Right renal cortex interstitium (tissue), 3 donors: ENCODE measurements at regions not wholly inside any gene's neighbourhood (a gene's known extent, or its start where the extent isn't known, plus 50 kb on each side); places are given as distances from the start of the nearest gene placed in this dataset.

ENCODE experiments used
- DNase-seq, 3 donors: peaks; one replicate each; pipeline ENCODE4 v3.0.0-alpha.2; 2013; ENCODE audit warnings: low read depth in 3 of 3, low spot score in 2 of 3

GRCh38 chr4:28341784-28342183 lies 1481.1 kb downstream of the STIM2 start:
- DNase-seq: no peak

DNA sequence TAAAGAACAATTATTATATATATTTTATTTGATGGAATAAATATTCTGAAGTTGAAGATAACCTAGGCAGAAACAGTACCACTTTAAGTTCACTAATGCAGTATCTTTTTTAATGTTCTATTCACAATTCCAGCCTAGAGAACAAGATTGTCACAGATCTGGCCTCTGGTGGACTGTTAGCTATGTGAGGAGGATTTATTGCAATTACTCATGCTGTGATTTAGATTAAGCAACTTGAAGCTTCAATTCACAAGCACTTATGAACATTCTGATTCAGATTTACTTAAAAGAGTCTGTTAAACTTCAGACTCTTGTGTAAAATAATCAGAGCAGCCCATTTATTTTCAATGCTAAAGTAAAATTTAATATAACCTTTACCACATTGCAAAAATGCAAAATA lies 1489.8 kb downstream of the STIM2 start:
- no peak for DNase-seq

DNA sequence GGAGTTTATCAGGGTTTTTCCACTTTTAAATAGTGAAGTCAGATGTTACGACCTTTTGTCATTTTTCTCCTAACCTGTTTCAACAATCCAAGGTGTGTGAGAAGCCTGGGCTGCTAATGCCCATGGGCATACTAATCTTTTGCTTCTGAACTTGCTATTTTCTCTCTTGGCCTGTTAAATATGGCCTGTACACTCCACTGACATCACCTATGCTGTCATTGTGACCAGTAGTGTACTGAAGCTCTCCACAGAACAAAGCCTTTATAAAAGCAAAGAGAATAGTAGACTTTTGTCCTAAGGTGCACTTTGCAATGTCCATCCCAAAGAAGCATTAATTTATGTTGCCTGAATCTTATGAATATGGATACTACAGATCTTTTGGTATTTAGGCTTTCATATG lies 1490.5 kb downstream of the STIM2 start:
- no peak for DNase-seq

GRCh38 chr4:28351826-28352225 lies 1491.2 kb downstream of the STIM2 start:
- no peak for DNase-seq

- no peak for DNase-seq
Measured at GRCh38 chr4:28354880-28355656, 1494.4 kb downstream of the STIM2 start.

- DNase-seq: no peak
Measured at GRCh38 chr4:28357990-28358389, 1497.3 kb downstream of the STIM2 start.

GRCh38 chr4:28358606-28359005 lies 1498.0 kb downstream of the STIM2 start:
- no peak for DNase-seq

GRCh38 chr4:28360681-28361080 lies 1500.0 kb downstream of the STIM2 start:
- DNase-seq: no peak

GRCh38 chr4:28362169-28362568 lies 1501.5 kb downstream of the STIM2 start:
- DNase-seq: no peak

DNA sequence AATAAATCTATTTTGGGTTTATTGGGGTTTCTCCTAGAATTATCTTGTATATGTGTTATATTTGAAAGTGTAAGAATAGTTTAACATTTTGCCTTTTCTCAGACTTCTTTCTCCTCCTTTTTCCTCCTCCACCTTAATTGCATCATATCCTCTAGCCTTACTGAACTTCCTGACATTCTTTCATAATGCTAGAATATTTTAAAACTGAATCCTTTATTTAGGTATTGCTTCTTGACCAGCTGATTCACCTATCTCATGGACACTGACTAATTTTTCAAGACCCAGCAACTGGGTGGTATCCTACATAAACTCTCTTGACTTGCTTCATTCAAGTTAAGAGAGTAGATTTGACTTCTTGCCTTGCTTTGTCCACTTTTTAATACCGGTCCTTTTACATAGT lies 1508.9 kb downstream of the STIM2 start:
- DNase-seq: no peak

- DNase-seq: no peak
Measured at GRCh38 chr4:28373191-28373590, 1512.5 kb downstream of the STIM2 start.

GRCh38 chr4:28373601-28374000 lies 1513.0 kb downstream of the STIM2 start:
- no peak for DNase-seq

DNA sequence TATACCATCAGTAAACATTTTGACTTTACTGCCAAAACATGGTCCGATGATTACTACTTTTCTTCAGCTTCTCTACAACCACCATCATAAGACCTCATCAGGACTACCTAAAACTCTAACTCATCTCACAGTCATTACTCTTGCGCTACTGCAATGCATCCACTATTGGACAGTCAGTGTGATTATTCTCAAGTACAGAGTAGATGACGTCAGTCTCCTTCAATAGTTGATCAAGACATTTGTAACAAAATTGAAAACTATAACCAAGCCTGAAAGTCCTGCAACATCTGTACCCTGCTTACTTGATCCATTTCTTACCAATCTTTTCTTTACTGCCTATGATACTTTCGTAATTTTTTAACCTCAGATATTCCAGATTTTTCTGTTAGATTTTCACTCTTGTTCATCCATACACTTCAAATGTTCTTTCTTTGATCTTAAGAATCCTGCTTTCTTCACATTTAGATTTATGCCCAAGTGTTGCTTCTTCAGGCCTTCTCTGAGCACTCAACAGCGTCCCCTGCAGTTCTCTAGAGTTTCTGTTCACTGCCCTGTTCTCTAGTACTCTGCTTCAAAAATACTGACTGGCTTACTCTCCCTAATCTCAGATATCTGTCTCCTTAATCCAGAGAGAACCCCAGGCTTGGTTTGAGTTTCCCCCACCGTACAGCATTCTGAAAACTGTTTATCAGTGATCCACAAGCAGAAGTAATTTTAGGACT lies 1517.6 kb downstream of the STIM2 start:
- DNase-seq: no peak

- DNase-seq: no peak
Measured at GRCh38 chr4:28385801-28386200, 1525.2 kb downstream of the STIM2 start.

GRCh38 chr4:28386776-28387175 lies 1526.1 kb downstream of the STIM2 start:
- no peak for DNase-seq

- DNase-seq: no peak
Measured at GRCh38 chr4:28388471-28388870, 1527.8 kb downstream of the STIM2 start.

DNA sequence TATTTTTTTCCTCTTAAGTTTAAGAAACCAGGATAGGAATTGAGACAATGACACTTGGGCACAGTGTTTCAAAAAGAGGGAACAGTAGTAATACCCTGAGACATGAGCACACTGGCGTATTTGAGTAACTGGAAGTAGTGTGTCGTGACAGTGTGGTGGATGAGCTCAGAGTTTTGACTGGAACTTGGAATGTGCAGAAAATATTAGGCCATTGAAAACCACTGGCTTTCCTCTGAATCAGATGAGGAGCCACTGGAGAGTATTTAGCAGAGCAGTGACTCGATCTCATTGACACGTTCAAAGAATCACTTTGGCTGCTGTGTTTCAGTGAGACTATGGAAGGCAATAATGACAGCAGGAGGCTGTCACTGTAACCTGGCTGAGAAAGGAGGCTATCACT lies 1531.2 kb downstream of the STIM2 start:
- DNase-seq: no peak

- no peak for DNase-seq
Measured at GRCh38 chr4:28402751-28403150, 1542.1 kb downstream of the STIM2 start.

- DNase-seq: no peak
Measured at GRCh38 chr4:28421221-28421620, 1560.6 kb downstream of the STIM2 start.

GRCh38 chr4:28426251-28426650 lies 1565.6 kb downstream of the STIM2 start:
- no peak for DNase-seq

- no peak for DNase-seq
Measured at GRCh38 chr4:28427306-28428085, 1566.9 kb downstream of the STIM2 start.
